ENCODE measurements at regions not wholly inside any gene's neighbourhood (a gene's known extent, or its start where the extent isn't known, plus 50 kb on each side); places are given as distances from the start of the nearest gene placed in this dataset.

DNA sequence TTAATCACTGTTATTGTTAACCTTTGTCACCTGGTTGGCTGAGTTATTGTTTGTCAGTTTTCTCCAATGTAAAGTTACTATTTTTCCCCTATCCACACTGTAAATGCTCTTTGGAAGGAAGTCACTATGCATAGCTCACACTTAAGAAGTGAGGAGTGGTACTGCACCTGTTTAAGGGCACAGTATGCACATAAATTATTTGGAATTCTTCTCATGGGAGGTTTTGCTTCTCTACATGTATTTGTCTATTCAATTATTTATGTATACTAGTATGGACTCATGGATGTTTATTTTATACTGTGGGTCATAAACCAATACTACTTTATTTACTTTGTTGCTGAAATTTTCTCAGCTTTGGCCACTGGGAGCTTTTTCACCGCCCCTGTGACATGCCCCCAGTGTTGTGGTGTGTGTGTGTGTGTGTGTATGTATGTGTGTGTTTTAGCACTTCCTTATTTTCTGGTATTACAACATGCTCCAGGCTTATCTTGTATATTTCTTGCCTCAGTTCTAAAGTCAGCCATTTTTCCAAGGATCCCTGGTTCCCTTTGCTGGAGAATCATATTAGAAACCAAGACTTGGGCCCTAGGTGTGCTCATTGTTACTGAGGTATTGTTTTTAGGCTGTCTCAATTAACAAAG, 290.5 kb downstream of the KBTBD8 start:
- DNase-seq (ENCODE audit: low read depth): no peak

DNA sequence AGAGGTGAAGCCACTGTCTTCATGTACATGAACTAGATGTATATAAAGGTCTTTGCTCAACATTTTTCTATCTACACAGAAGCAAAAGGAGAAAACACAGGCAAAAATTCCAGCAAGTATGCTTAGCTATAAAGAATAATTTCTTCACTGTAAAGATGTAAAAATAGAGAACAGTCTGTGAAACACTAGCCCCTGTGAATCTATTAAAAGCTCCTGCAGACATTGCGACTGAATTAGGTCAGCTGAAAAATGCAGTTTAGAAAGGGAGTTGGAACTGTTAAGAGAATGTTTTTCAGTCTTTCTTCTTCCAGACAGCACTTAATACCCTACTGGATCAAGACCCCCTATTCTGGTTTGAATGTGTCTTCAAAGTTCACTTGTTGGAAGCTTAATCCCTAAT, 291.5 kb downstream of the KBTBD8 start:
- DNase-seq (ENCODE audit: low read depth): no peak

DNA sequence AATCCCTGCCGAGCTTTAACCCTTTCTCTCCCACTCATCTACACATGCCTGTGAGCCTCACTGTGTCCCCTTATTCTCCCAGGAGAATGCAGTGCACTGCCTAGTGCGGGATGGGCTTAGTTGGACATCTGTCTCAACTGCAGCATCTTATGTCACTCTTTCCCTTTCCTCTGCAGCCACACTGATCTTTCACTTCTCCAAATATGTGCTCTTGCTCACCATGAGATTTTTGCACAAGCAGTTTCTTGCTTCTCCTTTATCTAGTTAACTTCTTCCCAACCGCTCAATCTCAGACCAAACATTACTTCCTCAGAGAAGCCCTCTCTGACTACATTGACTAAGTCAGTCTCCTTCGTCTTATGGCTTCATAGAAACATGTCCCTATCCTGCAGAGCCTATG, 292.3 kb downstream of the KBTBD8 start:
- no peak for DNase-seq (ENCODE audit: low read depth)

DNA sequence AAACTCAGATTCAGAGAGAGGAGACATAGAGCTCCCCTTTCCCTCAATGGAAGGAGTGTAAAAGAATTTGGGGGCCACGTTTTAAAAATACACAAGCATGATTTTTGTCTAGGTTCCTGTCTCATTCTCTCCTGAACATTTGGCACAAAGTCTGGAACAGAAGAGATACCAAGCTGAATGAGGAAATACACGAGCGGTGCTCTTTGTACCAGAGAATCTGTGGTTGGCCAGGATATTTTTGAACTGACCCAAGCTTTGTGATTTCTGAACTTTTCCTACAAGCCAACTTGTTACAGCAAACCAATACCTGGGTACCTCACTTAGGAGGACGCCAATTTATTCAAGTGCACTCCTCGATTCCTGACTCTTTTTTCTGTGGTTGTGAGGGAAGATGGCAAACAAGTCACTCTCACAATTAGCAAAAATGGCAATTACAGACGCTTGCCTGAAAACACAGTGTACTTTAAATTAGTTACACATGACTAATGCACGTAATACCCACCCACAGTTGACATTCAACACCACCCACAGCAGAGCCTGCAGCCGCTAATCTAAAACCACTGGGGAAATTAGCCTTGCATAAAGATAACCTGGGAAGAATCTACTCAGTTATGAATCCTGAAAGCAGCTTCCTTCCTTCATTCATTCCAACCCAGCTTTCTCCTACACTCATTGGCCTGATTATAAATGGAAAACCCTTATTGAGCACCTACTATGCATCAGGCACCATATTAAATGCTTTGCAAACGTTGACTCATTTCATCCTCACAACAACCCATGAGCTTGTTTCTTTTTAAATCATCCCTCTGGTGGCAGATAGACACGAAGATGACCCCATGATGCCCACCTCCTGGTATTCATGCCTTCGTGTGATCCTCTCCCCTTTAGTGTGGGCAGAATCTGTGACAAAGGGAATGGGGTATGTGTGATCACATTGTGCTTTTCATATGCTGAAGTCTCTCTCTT, 293.5 kb downstream of the KBTBD8 start:
- DNase-seq (ENCODE audit: low read depth): no peak

DNA sequence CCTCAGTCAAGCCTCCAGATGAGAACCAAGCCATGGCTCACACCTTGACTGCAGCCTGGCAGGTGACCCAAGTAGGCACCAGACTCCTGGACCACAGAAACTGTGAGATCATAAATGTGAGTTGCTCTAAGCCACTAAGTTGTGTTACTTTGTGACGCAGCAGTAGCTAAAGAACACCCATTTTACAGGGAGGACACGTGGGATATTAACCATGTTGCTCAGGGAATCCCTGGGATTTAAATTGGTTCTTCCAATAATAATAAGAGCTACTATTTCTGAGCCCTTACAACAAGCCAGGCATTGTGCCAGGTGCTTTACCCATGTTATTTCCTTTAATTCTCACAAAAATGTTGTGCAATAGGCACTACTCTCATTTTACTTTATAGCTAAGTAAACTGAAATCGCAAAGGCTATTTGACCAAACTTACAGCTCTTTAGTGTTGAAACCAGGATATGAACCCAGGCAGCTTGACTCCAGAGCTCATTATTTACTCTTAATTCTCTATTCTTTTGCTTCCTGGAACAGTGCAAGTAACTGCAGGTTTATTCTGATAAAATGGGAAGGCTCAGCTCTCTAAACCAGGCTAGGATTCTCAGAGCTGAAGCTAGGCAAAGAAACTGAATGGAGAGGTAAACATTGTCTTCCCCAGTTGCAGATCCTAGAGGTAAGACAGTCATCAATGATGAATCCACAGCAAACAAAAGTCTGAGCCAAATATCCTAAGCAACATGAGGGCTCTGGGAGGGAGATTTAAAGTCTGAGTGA, 294.4 kb downstream of the KBTBD8 start:
- no peak for DNase-seq (ENCODE audit: low read depth)

DNA sequence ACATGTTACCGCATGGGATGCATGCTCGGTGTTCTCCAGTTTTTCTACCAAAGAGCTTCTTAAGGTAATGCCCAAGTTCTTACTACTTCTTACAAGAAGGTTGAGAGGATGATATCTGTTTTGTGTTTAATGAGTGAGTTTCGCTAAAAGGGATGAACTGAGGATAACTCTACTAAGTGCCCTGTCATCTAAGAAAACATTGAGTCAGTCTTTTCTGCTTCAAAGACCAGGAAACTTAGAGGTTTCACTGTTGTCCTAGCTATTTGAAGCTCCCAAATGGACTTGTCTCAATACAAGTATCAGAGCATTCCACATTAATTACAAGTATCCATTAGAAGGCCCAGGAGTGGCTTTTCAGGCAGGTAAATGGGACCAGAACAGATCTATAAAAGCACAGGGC, 296.2 kb downstream of the KBTBD8 start:
- no peak for DNase-seq (ENCODE audit: low read depth)

DNA sequence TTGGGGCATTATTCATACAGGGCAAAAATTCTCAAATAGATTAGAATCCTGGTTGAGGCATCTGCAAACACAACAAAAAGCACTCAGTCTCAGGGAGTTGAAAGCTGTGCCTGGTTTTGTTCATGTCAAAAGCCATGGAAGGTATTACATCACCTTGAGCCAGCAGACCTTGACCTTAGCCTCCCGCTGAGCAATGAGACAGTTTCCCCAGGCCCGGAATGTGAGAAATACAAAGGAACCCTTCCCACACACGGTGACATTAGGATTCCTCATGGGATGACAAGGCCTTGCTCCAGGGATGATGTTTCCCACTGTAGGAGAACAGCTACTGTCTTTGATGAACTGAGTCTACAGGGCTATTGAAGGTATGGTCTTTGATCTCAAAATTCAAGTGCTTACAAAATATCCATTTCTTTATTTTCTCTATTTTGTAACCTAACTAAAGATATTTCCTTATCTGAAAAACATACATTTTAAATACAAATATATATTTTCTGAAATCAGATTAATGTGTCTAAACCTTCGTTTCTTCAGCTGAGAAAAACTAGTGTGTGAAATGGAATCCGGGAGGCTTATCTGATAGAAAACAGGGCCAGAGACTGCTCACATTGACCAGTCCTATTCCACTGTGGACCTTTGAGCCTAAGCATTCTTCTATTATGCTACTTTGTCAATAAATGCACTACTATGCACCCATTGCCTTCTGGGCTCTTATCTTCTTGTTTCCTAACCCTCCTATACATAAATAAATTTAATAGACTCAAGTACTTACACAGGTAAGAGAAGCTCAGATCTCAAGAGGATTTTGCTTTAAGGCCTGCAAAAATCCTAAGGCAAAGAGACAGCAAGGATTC, 298.2 kb downstream of the KBTBD8 start:
- no peak for DNase-seq (ENCODE audit: low read depth)

DNA sequence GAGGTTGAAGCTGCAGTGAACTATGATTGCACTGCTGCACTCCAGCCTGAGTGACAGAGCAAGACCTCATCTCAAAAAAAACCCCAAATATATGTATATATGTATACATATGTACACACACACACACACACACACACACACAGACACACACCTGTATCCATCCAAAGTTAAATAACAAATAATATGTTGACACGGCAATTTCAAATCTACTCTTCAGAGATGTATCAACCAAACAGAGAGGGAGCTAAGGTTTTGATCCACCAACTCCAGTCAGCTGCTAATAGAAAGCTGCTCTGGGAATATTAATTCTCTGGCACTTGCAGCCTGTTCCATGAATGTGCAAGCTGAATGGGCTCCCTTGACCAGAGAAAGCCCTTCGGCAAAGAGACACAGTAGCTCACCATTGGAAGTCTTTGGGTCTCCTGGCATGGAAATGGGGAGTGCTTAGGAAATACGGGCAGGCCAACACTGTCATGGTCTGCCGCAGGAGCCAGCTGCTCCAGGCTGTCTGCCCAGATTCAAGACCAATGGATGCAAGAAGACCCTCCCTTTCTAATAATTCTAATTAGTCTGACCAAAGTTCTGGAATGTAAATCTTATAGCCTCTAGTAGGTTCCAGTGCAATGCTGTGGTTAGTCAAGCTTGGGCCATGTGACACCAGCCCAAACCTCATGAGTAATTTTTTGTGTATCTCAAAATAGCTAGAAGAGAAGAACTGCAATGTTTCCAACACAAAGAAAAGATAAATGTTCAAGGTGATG, 299.8 kb downstream of the KBTBD8 start:
- no peak for DNase-seq (ENCODE audit: low read depth)

DNA sequence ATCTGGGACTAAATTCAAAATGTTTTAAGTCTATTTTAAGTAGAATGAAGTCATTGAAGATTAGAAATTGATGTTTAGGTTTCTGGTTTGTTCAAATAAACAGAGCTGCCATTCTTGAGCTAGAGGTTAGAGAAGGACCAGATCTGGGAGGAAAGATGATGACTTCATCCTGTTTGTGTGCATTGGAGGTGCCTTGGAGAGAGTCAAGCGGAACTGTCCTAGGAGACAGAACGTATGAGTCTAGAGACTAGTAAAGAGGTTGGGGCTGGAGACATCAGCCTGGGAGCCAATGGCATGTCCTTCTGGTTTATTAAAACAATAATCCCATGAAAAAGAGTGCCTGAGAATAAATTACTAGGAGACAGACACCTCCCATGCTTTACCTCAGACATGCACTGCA, 303.4 kb downstream of the KBTBD8 start:
- DNase-seq (ENCODE audit: low read depth): no peak

DNA sequence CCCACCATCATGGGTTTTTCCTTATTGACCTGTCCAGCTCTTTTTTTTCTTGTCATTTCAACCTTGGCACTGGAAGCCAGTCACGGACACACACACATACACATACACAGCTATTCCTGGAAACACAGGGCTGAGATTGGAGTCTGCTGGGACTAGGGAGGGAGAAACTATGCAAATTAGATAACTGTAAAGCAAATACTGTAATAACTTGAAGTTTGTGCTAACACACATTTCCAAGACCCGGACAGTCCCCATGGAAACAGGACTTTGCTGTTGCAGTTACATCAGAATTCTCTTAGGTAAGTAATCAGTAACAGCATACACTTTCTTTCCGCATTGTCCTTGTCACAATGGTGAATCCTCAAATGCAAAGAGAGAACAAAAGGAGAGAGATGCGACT, 304.4 kb downstream of the KBTBD8 start:
- DNase-seq (ENCODE audit: low read depth): no peak

DNA sequence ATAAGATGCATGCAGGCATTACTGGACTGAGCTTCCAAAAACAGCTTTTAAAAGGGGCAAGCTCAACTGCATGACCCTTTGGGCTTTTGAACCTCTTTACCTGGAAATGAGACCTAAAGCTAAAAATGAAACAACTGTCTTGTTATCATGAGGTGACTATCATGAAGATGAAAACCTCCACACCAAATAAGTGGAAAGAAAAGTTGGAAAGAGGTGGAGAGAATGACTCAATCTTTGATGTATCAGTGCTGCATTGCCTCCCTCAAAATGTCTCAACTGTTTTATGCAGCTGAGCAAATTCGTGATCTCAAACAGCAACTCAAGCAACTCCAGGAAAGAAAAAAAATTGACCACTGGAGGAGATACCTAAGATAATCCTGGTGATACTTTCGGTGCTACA, 307.1 kb downstream of the KBTBD8 start:
- no peak for DNase-seq (ENCODE audit: low read depth)

DNA sequence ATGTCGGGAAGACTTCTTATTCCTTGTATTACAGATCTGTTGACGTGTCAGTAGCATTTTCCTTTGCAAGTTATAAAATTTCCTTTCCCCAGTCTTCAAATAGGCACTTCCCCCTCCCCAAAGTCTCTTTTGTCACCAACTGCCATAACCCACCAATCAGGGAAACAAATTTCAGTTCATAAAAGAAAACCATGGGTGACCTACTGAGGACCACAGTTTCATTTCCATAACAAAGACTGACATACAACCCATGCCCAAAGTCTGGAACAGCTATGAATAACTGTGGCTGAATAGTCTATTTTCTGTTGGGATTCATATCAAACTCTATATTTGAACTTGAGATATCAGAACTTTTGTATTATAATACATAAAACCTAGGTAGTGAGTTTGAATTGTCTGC, 307.8 kb downstream of the KBTBD8 start:
- no peak for DNase-seq (ENCODE audit: low read depth)

DNA sequence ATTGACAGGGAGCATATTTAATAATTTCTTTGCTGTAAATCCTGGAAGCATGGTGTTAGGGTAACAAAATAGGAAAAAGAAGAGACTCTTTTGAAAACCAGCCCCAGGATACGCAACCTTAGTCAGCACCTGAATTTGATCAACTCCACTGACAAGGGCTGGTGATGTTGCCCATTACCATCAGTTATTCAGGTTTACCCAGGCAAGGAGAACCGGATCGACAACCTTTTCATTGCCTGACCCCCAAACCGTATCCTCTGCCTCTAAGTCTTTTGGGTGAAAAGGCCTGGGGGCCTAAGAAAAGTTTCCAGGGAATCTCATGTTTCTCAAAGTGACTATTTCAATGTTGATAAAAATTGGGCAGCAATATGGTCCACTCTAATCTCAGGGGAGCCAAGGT, 313.3 kb downstream of the KBTBD8 start:
- no peak for DNase-seq (ENCODE audit: low read depth)

DNA sequence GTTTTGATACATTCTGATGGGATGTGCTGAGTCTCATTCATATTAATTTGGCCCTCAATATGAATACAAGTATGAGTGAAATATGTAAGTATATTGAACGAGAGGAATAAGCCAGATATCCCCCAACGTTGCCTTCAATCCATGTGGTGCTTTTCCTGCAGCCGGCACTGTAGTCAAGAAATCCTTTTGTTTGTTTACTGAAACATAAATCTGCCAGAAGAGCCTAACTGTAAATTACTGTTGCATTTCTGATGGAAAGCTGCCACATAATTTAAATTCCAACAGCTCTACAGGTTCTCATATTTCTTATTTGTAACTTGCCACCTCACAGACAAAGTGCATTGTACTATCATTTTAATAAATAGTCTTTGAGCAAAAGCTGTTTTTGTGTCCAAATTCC, 314.0 kb downstream of the KBTBD8 start:
- no peak for DNase-seq (ENCODE audit: low read depth)

DNA sequence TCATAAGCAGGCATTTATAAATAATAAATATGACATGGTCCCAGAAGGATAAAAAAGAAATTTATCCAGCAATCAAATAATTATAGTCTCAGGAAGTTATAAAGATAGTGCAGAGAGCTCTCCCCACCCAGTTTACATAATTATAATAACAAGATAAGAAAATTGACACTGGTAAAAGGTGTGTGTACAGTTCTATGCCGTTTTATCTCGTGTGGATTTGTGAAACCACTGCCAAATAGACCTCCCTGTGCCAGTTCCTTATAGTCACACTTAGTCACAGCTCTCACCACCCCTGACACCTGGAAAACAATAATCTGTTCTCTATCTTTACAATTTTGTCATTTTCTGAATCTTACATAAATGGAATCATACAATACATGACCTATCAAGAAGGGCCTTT, 320.1 kb downstream of the KBTBD8 start:
- DNase-seq (ENCODE audit: low read depth): no peak

DNA sequence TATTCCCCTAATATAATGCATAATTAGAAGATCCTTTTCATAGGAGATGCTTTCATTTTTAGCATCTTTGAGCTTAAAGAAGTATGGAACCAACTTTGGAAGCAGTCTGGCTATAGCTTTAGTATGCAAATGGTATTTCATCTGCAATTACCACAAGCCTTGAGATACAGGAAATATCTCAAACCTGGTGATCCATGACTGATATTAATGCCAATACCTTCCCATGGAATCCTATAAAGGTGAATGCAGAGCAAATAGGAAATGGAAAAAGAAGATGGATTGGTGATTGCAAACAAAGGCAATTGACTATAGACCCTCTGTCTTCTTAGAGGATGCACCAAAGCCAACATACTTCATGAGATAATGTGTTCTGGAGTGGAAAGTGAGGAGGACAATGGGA, 326.4 kb downstream of the KBTBD8 start:
- no peak for DNase-seq (ENCODE audit: low read depth)
